H9 (cell line): ENCODE measurements at regions not wholly inside any gene's neighbourhood (a gene's known extent, or its start where the extent isn't known, plus 50 kb on each side); places are given as distances from the start of the nearest gene placed in this dataset.

ENCODE experiments used
- DNase-seq: peaks from one replicate; pipeline ENCODE4 v3.0.0-alpha.2; 2017
- H2AFZ ChIP-seq: one replicate; pipeline ENCODE4 v1.6.1; 2013; ENCODE audit warnings: mild to moderate bottlenecking, low read length, control low read depth, moderate library complexity
- H2AK5ac ChIP-seq: 2 replicates; pipeline ENCODE4 v1.6.1; 2013; ENCODE audit warnings: low read length, control low read depth, mixed read lengths; ENCODE audit not compliant: insufficient read length
- H2BK120ac ChIP-seq: one replicate; pipeline ENCODE4 v1.6.1; 2013; ENCODE audit warnings: low read depth, mild to moderate bottlenecking, low read length, control low read depth, inconsistent platforms; ENCODE audit not compliant: poor library complexity, severe bottlenecking
- H2BK12ac ChIP-seq: 2 replicates; pipeline ENCODE4 v1.6.1; 2013; ENCODE audit warnings: low read length, control low read depth, mixed read lengths, low read depth; ENCODE audit not compliant: insufficient read length
- H2BK15ac ChIP-seq: 2 replicates; pipeline ENCODE4 v1.6.1; 2013; ENCODE audit warnings: low read depth, low read length, control low read depth
- H2BK20ac ChIP-seq: one replicate; pipeline ENCODE4 v1.6.1; 2013; ENCODE audit warnings: low read depth, mild to moderate bottlenecking, low read length, control low read depth, inconsistent platforms; ENCODE audit not compliant: poor library complexity, severe bottlenecking
- H2BK5ac ChIP-seq: 2 replicates; pipeline ENCODE4 v1.6.1; 2013; ENCODE audit warnings: low read length, control low read depth, mixed read lengths; ENCODE audit not compliant: insufficient read length
- H3K14ac ChIP-seq: 2 replicates; pipeline ENCODE4 v1.6.1; 2013; ENCODE audit warnings: low read length, control low read depth; ENCODE audit not compliant: insufficient read depth
- H3K18ac ChIP-seq: 2 replicates; pipeline ENCODE4 v1.6.1; 2013; ENCODE audit warnings: low read depth, mild to moderate bottlenecking, mixed read lengths, low read length, control low read depth; ENCODE audit not compliant: insufficient read length
- H3K23ac ChIP-seq: 2 replicates; pipeline ENCODE4 v1.6.1; 2013; ENCODE audit warnings: low read length, control low read depth, mixed read lengths, low read depth; ENCODE audit not compliant: insufficient read length
- H3K23me2 ChIP-seq: 2 replicates; pipeline ENCODE4 v1.6.1; 2013; ENCODE audit warnings: low read depth, mild to moderate bottlenecking, mixed read lengths, low read length, control low read depth; ENCODE audit not compliant: insufficient read length, poor library complexity, severe bottlenecking
- H3K27ac ChIP-seq: 2 replicates; pipeline ENCODE4 v1.5.1; 2013; ENCODE audit warnings: low read length, control low read depth, mixed read lengths, low read depth; ENCODE audit not compliant: insufficient read length
- H3K27me3 ChIP-seq: 2 replicates; pipeline ENCODE4 v1.6.1; 2013; ENCODE audit warnings: low read length, control low read depth, inconsistent platforms; ENCODE audit not compliant: insufficient read depth
- H3K4ac ChIP-seq: 2 replicates; pipeline ENCODE4 v1.6.1; 2013; ENCODE audit warnings: low read depth, mild to moderate bottlenecking, control low read depth, inconsistent platforms, low read length, moderate library complexity
- H3K4me1 ChIP-seq: 2 replicates; pipeline ENCODE4 v1.6.1; 2013; ENCODE audit warnings: low read length, control low read depth, inconsistent platforms; ENCODE audit not compliant: insufficient read depth
- H3K4me2 ChIP-seq: 2 replicates; pipeline ENCODE4 v1.6.1; 2013; ENCODE audit warnings: low read length, control low read depth, mixed read lengths; ENCODE audit not compliant: insufficient read length, insufficient read depth
- H3K56ac ChIP-seq: 2 replicates; pipeline ENCODE4 v1.6.1; 2013; ENCODE audit warnings: low read depth, mild to moderate bottlenecking, mixed read lengths, low read length, control low read depth; ENCODE audit not compliant: insufficient read length
- H3K79me1 ChIP-seq: 2 replicates; pipeline ENCODE4 v1.6.1; 2013; ENCODE audit warnings: low read depth, mild to moderate bottlenecking, moderate library complexity, low read length, control low read depth, inconsistent platforms; ENCODE audit not compliant: insufficient read depth, poor library complexity, severe bottlenecking
- H3K79me2 ChIP-seq: 2 replicates; pipeline ENCODE4 v1.6.1; 2013; ENCODE audit warnings: low read length, control low read depth, inconsistent platforms; ENCODE audit not compliant: insufficient read depth
- H3K9ac ChIP-seq: 2 replicates; pipeline ENCODE4 v1.6.1; 2013; ENCODE audit warnings: low read length, control low read depth, mixed read lengths; ENCODE audit not compliant: insufficient read length; ENCODE audit errors: extremely low read depth
- H3K9me3 ChIP-seq: one replicate; pipeline ENCODE4 v1.6.1; 2013; ENCODE audit warnings: low read depth, low read length, inconsistent platforms; ENCODE audit not compliant: control insufficient read depth
- H3T11ph ChIP-seq: one replicate; pipeline ENCODE4 v1.6.1; 2013; ENCODE audit warnings: mild to moderate bottlenecking, low read length, control low read depth, inconsistent platforms
- H4K20me1 ChIP-seq: one replicate; pipeline ENCODE4 v1.6.1; 2013; ENCODE audit not compliant: control insufficient read depth, insufficient read length, insufficient read depth
- H4K5ac ChIP-seq: 2 replicates; pipeline ENCODE4 v1.6.1; 2013; ENCODE audit warnings: low read depth, mild to moderate bottlenecking, mixed read lengths, low read length, control low read depth; ENCODE audit not compliant: insufficient read length
- H4K8ac ChIP-seq: replicated peaks from 2 replicates; pipeline ENCODE4 v1.6.1; 2013; ENCODE audit warnings: low read length, control low read depth, mixed read lengths, low read depth; ENCODE audit not compliant: insufficient read length
- H4K91ac ChIP-seq: 2 replicates; pipeline ENCODE4 v1.6.1; 2013; ENCODE audit warnings: low read depth, mild to moderate bottlenecking, moderate library complexity, mixed read lengths, low read length, control low read depth; ENCODE audit not compliant: insufficient read length
- H3K27ac Mint-ChIP-seq, 3 experiments: 2 replicates in 2 of 3; 3 replicates in 1 of 3; pipeline ENCODE4 v1.8.0; 2020 to 2021; ENCODE audit warnings: mixed read lengths in 3 of 3, mild to moderate bottlenecking in 1 of 3, moderate library complexity in 1 of 3
- H3K27me3 Mint-ChIP-seq: 2 replicates; pipeline ENCODE4 v1.8.0; 2021; ENCODE audit warnings: low read depth, mild to moderate bottlenecking, moderate library complexity, mixed read lengths
- H3K36me3 Mint-ChIP-seq, 3 experiments: 2 replicates in 2 of 3; 3 replicates in 1 of 3; pipeline ENCODE4 v1.8.0; 2020 to 2021; ENCODE audit warnings: low read depth in 3 of 3, mixed read lengths in 3 of 3; ENCODE audit not compliant: insufficient read depth in 1 of 3
- H3K4me1 Mint-ChIP-seq, 2 experiments: 2 replicates each; pipeline ENCODE4 v1.8.0; 2020; ENCODE audit warnings: mixed read lengths in 2 of 2
- H3K4me3 Mint-ChIP-seq, 2 experiments: 2 replicates in 1 of 2; 3 replicates in 1 of 2; pipeline ENCODE4 v1.8.0; 2020 to 2021; ENCODE audit warnings: mild to moderate bottlenecking in 2 of 2, mixed read lengths in 2 of 2, moderate library complexity in 1 of 2
- H3K9me3 Mint-ChIP-seq, 2 experiments: 2 replicates in 1 of 2; 3 replicates in 1 of 2; pipeline ENCODE4 v1.8.0; 2020; ENCODE audit warnings: mild to moderate bottlenecking in 2 of 2, mixed read lengths in 2 of 2, moderate library complexity in 1 of 2
- WGBS: extraction: QIAGEN DNeasy Blood & Tissue Kit; methylation state at CpG from one replicate; pipeline ENCODE4 v1.1.7; 2013; ENCODE audit warnings: missing lambda C conversion rate, low lambda C conversion rate, mixed read lengths; ENCODE audit not compliant: insufficient read length; ENCODE audit errors: extremely low coverage; 5-methylcytosine and 5-hydroxymethylcytosine counted together
- TF ChIP-seq, protein P1 (sequence below): fragments of 200-600 bp; sonication (generic); conservative IDR thresholded peaks from 3 replicates; pipeline ENCODE4 v1.8.0; 2021; ENCODE audit warnings: antibody characterized with exemption, mild to moderate bottlenecking

DNA sequence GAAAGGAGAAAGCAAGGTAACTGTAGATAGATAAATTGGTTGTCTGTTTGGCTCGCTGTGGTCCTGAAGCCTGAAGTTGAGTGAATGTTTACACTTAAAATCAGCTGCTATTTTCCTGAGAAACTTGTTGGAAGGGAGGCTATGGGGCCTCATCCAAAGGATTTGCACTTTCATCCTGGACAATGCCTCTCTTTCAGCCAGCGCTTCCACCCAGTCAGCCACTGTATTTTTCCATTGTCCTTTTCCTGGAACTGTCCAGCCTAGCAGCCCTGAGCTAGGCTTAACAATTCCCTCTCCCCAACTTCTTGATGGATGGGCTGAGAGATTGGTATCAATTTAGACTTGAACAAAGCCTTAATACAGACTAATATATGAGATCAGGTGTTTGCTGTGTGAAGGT is 429.2 kb downstream of the DMAC1 start:
- H2AK5ac ChIP-seq: no peak overlapping the region
- no peak overlapping the region for H3K4ac ChIP-seq
- H3T11ph ChIP-seq: no peak overlapping the region
- no peaks in the 10 kb centered on the region for H3K79me2 ChIP-seq
- H2BK15ac ChIP-seq: no peak overlapping the region
- no peaks in the 10 kb centered on the region for H4K20me1 ChIP-seq
- H3K4me1 Mint-ChIP-seq: no peaks in the 10 kb centered on the region; a peak in 1 of 4 replicates
- H3K27me3 ChIP-seq: no peaks in the 10 kb centered on the region
- no peak overlapping the region for H3K4me3 Mint-ChIP-seq
- H3K79me1 ChIP-seq: no peaks in the 10 kb centered on the region
- no peak for DNase-seq
- TF ChIP-seq, protein P1, sequence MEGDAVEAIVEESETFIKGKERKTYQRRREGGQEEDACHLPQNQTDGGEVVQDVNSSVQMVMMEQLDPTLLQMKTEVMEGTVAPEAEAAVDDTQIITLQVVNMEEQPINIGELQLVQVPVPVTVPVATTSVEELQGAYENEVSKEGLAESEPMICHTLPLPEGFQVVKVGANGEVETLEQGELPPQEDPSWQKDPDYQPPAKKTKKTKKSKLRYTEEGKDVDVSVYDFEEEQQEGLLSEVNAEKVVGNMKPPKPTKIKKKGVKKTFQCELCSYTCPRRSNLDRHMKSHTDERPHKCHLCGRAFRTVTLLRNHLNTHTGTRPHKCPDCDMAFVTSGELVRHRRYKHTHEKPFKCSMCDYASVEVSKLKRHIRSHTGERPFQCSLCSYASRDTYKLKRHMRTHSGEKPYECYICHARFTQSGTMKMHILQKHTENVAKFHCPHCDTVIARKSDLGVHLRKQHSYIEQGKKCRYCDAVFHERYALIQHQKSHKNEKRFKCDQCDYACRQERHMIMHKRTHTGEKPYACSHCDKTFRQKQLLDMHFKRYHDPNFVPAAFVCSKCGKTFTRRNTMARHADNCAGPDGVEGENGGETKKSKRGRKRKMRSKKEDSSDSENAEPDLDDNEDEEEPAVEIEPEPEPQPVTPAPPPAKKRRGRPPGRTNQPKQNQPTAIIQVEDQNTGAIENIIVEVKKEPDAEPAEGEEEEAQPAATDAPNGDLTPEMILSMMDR: no peak
- H4K5ac ChIP-seq: no peak overlapping the region
- H4K91ac ChIP-seq: no peak overlapping the region
- no peak overlapping the region for H3K14ac ChIP-seq
- no peak overlapping the region for H2BK12ac ChIP-seq
- H3K4me1 ChIP-seq: no peaks in the 10 kb centered on the region
- WGBS: no CpG with 5 or more reads among the region's 2 CpGs
- H2BK20ac ChIP-seq: no peak overlapping the region
- no peak overlapping the region for H4K8ac ChIP-seq
- H3K18ac ChIP-seq: no peak overlapping the region
- H3K23me2 ChIP-seq: no peaks in the 10 kb centered on the region
- no peak overlapping the region for H3K23ac ChIP-seq
- no peaks in the 10 kb centered on the region for H3K27me3 Mint-ChIP-seq
- H2BK5ac ChIP-seq: no peak overlapping the region
- H3K27ac Mint-ChIP-seq: no peak overlapping the region
- H3K27ac ChIP-seq: no peak overlapping the region
- H3K9me3 Mint-ChIP-seq: no peaks in the 10 kb centered on the region
- no peak overlapping the region for H2BK120ac ChIP-seq
- no peak overlapping the region for H3K56ac ChIP-seq
- H3K9ac ChIP-seq: no peak overlapping the region
- H3K9me3 ChIP-seq: no peaks in the 10 kb centered on the region
- H3K4me2 ChIP-seq: no peak overlapping the region
- H3K36me3 Mint-ChIP-seq: peaks cover 0 to 1% (median 0%) of the 10 kb centered on the region in 3 experiments; a peak in 1 of 7 replicates
- H2AFZ ChIP-seq: no peak overlapping the region
